Skeletal muscle cell (primary cell): ENCODE measurements at regions not wholly inside any gene's neighbourhood (a gene's known extent, or its start where the extent isn't known, plus 50 kb on each side); places are given as distances from the start of the nearest gene placed in this dataset.
A peak's percentile ranks its signal among the peaks of the same experiment; 100 is the strongest.

Experiments used
- DNase-seq: peaks from one replicate; pipeline ENCODE4 v3.0.0-alpha.2; 2010; ENCODE audit warnings: low read depth
- H3K4me3 ChIP-seq: 2 replicates; pipeline ENCODE4 v1.5.1; 2011; ENCODE audit warnings: low read depth, mild to moderate bottlenecking, control low read depth, low read length, moderate library complexity

DNA sequence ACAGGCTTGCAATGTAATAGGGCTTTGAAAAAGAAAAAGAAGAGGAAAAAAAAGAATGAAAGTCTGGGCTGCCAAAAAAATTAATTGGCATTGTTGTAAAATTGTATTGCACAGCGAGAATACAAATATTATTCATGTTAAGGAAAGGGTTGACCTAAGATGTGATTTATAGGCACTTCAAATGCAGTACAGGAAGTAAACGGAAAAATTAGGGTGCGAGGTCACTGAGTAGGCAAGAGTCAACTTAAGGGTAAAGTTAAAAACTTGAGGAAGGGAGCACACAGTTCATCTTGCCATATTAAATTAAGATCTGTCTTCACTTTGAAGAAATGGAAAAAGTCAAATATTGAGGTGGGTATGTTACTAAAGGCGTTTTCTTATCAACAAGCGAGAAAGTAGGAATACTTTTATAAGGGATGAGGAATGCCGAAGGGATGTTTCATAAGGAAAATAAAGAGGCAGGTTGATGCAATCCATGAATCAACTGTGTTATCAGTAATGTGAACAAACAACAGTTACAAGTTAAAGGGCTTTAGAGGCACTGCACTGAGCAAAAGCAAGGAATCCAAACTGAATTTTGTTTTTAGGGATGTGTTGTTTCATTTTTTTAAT lies 123.0 kb downstream of the WT1 start:
- no peak overlapping the region for H3K4me3 ChIP-seq
- no peak for DNase-seq

DNA sequence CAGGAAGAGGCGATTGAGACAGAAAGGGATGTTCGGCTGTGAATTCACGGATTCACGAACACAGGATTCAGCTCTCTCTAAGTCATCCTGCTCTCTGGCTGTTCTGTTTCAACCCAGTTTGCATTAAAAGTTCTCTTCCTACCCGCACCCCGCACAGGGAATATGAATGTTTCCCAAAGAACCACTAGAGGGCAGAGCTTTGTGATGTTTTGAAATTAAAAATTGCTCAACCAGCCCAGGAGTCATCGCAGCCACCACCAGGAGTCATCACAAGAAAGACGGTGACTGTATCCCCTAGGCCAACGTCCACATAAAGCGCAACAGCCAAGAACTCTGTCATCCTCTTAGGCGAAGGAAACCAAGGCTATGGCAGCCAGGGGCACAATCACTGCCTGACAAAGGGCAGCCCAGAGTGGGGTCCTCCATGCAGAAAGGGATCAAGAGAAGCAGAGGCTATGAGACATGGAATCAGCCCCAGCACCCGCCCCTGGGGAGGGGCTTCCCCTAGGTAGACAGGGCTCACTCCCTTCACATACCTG lies 122.4 kb downstream of the WT1 start:
- DNase-seq, result no peak
- H3K4me3 ChIP-seq, result no peak overlapping the region

DNA sequence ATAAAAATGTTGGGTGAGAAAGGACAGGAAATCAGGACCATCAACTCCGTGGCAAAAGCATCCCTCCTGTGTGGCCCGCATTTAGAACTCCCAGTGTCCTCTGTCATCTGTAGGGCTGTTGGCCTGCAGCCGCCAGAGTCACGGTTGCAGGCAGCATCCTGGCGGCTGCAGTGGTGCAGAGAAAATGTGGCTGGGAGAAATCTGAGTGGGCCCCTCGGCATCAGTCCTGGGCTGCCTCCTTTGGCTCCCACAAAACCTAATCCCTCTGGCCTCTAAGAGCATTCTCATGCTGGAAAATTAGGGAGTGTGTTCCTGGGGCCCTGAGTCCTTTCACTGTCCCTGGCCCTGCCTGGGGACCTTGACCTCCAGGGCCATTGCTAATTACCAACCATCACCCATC lies 121.9 kb downstream of the WT1 start:
- H3K4me3 ChIP-seq, result no peak overlapping the region
- no peak for DNase-seq

DNA sequence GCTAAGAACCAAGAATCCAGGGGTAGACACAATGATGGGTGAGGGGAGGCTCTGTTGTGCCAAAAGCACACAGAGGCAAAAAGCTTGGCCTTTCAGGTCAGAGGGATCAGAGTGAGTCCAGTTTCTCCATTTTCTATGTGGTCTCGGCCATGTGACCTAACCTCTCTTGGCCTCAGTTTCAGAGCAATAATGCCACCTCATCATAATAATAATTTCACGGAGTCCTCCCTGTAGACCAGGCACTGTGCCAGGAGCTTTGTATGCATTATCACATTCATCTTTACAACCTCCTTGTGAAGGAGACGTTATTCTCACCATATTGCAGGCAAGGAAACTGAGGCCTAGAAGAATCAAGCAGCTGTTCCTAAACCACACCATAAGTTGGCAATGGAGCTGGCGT lies 120.2 kb downstream of the WT1 start:
- no peak for DNase-seq
- no peak overlapping the region for H3K4me3 ChIP-seq

DNA sequence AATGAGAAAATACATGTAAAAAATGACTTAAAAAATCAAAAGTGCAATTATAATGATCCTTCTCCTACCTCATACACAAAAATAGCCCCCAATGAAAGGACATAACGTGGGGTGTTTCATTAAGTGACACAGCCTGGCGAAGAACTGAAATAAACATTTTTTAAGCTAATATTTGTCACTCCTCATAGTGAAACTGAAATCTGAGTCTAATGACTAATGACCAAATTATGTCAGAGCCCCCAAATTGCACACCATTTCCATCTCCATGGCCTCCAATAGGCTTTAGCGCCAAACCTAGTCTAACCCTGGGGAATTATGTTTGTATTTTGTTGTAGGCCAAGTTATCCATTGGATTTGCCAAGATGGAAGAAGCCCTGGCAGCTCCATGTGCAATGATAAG lies 119.1 kb downstream of the WT1 start:
- H3K4me3 ChIP-seq, result no peak overlapping the region
- DNase-seq, result no peak

DNA sequence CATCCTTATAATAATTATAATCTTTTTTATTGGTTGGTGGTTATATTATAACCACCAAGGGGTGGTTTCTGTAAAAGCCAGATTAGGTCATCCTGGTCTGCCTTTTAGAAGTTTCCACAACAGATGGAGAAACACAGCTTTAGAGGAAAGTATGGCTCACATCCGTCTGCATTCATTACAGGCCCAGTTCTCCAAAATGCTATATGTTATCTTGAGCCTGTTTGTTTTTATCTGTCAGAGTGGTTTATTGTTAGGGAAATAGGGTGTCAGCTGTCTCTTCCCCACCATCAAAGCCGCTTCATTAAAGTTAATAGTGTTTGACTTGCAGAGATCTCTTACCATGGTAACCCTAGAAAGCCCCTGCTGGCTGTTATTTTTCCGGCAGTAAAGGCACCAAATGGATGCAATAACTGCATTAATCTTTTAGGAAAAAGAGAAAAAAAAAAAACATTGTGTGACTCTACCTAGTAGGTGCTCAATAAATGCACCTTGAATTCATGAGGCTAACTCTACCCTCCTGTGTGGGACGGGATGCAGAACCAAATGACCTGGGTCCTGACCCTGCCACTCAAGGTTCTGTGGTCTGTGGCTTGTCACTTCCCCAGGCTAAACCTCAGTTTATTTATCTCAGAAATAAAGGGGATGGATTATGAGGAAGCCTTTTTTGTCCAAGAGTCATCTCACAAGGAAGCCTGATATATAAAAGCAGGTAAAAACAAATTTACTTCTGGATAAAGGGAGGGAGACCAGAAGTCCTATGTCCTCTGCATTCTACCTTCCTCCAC lies 118.3 kb downstream of the WT1 start:
- H3K4me3 ChIP-seq, result no peak overlapping the region
- no peak for DNase-seq

DNA sequence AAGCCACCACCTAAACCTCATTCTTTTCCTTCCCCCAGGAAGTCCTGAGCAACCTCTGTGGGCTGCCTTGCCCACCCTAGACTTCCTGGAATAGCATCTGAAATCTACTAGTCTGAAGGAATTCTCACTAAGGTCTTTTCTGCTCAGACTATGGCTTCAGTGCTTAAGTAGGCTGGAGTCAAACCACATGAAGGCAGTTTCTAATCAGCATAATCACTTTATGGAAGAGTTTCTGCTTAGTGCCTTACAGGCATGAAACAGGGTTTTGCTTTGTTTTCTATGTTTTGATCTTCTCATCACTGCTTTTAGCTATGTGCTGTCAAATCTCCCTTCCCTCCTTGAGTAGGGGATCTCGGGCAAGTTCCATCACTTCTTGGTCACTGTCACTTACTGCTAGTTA lies 117.7 kb downstream of the WT1 start:
- no peak for DNase-seq
- no peak overlapping the region for H3K4me3 ChIP-seq

DNA sequence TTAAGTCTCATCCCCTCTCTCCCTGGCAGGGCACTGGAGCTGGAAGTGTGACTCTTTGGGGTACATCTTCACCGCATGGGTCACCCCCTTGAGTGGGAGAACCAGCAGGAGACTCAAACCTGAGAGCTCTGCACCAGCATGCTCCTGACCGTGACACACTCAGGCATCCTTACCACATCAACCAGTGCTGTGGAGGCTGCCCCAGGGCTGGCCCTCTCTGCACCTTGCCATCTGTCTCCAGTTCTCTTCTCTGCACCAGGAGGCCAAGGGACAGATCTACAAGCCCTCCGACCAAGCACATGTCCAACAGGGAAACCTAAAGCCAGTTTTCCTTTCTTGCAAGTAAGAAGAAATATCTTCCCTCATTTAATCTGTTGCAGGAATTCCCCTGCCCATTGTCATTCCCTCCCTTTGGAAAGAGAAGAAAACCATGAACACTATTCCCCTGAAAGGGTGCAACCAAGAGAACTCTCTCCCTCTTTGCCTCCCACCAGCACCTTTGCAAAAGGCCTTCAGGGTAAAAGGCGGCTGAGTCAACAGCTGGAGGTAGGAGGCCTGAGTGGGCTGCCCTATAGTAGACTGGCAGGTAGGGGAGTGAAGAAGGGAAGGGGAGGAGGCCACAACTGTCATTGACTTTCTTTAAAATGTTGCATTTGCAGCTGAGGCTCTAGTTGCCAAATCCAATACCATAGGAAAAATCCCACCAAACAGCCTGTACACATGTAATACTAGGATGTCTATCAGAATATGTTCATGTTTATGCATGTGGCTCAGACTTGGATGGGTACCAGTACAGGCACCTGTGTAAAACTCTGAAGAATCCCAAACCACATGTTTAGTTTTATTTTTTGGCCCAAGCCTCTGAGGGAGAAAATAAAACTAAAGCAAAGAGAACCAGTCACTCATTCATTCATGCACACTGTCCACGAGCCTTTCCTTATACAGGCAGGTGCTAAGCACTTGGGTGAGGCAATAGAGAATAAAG lies 117.0 kb downstream of the WT1 start:
- DNase-seq, result no peak
- H3K4me3 ChIP-seq, result no peak overlapping the region

DNA sequence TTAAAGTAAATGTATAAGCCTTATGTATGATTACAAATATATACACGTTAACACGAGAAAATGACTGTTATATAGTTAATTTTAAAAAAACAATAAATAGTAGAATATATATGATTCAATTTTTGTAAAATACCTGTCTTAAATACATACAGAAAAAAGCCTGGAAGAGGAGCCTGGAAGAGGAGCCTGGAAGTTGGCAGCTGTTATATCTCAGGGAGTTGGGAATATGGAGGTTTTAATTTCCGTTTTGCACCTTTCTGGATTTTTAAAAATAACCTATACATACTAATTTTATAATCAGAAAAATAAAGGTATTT lies 111.6 kb downstream of the WT1 start:
- no peak overlapping the region for H3K4me3 ChIP-seq

DNA sequence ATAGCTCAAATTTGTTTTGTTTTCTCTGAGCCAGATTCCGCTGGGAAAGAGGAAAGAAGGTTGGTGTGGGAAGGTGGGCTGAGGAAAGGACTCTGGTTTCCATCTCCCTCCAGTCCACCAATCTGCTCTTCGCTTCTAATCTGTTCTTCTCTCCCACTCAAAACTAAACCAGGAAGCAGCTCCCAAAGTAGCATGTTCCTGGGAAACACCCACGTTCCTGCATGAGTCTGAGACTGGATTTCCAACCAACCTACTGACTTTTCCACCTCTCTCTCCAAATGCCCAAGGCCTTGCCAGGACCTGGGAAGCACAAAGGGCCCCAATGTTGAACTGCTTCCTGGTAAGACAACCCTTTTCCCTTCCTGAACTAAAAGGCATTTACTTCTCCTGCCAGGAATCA lies 110.2 kb downstream of the WT1 start:
- H3K4me3 ChIP-seq, result no peak overlapping the region
- DNase-seq, result no peak

More for the DNA sequence above, 111.6 kb downstream of the WT1 start:
- DNase-seq, result no peak

DNA sequence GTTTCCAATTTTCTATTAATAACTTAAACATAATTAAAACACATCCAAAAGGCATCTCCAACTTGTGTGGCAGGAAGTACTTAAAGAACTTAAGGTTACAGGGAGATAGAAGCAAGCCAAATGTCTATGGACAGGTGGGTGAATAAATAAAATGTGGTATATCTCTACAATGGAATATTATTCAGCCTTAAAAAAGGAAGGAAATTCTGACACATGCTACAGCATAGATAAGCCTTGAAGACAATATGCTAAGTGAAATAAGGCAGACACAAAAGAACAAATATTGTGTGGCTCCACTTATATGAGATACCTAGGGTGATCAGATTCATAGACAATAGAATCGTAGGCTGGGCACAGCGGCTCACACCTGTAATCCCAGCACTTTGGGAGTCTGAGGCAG lies 109.6 kb downstream of the WT1 start:
- H3K4me3 ChIP-seq, result no peak overlapping the region
- no peak for DNase-seq

DNA sequence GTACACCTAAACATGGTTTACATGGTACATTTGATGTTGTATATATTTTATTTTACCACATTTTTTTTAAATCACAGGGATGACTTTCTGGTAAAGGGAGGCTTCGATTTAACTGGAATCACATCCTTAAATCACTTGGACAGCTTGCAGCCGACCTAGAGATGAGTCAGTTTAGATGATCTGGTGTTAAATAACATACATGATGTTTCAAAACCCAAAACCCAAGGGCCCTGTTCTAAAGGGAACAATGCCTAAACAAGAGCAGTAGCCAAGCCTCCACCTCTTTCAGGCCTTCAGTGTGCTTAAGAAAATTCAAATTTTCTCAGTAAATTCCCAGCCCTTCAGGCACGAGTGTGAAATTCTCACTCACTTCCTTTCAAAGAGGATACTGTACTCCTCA lies 108.8 kb downstream of the WT1 start:
- peak; percentile 51 for DNase-seq
- H3K4me3 ChIP-seq, result no peak overlapping the region

DNA sequence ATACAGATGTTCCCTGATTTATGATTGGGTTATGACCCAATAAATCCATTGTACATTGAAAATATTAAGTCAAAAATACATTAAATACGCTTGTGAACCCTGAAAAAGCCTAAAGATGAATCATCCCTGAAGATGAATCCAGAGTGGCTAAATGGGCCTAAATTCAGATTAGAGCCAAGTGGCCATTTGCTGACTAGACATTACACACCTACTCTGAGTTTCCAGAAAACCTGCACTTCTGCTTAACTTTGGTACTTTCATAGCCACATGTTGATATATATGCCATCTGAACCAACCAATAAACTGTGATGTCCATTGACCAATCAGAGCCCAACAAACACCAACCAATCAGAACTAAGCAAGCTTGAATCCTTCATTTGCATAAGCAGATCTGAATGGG lies 106.9 kb downstream of the WT1 start:
- no peak overlapping the region for H3K4me3 ChIP-seq
- no peak for DNase-seq

DNA sequence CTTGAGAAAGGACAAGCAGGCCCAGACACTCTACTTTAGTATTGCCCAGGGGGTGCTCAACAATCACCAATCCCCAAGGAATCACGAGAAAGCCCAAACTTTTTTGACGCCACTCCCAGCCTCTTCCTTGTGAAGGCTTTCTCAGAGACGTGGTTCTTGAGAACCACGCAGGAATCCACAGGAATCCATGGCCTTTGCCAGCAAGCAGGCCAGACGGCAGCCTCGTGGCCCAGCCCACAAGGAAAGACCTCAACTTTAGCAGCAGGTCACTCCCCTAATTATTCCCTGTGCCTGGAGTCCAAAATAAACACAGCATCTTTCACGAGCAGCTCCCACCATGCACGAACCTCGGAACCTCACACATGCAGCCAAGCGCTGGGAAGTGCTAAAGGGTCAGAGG lies 104.2 kb downstream of the WT1 start:
- no peak for DNase-seq
- no peak overlapping the region for H3K4me3 ChIP-seq

DNA sequence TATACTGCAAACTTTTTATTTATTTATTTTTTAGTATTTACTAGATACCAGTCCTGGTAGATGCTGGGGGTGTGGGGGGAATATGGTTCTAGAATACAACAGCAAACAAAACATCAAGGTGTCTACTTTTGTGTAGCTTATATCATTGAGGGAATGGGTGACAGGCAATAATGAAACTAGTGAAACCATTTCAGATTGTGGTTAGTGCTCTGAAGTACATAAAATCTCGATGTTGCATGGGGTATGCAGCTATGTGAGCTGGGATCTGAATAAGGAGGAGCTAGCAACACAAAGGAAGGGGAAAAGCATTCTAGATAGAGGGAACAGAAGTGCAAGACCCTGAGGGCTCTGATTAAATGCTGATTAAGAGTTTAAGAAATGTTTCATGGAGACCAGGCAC lies 103.5 kb downstream of the WT1 start:
- H3K4me3 ChIP-seq, result no peak overlapping the region
- DNase-seq, result no peak

DNA sequence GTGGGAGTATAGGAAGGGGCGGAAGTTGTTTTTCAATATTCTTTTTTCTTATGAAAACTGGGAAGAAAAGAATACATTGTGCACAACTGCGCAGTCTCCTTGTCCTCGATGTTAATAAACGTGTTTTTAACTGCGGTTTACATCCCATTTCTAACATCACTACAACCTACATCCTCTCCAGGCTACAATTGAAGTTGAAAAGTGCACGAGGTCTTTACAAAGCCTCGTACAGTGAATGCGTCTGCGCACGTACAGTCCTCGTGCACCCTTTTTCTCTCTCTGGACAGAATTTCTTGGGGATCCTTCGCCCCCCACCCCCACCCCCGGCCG lies 102.4 kb downstream of the WT1 start:
- no peak for DNase-seq
- H3K4me3 ChIP-seq, result peak overlapping the region; percentile 44

DNA sequence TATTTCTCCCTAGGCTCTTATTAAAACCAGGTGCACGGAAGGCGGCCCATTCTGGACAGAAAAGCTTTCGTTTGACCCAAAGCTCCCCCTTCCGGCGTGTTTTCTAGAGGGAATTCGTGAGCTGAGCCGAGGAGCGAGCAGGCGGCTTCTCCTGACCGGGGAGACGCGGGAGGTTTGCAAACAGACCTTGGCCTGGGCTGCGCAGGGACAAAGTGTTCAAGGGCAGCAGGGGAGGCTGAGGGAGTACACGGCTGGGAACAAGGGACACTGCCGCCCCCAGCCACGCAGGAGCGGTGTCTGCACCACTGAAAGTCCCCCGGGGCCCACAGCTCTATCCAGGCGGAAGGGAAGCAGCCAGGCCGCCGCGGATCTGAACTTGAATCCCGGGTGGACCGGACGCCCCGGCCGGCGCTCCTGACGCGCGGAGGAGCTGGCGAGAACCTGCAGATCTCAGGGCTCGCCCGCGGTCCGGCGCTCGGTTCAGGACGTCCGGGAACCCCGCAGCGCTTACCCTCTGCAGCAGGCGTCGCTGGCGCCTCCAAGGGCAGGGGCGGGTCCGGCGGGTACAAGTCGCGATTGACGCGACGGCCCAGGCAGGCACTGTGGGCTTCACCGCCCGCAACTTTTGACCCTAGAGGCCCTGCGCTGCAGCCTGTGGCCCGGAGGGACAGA lies 101.9 kb downstream of the WT1 start:
- no peak for DNase-seq
- H3K4me3 ChIP-seq, result peak overlapping the region; percentile 44

DNA sequence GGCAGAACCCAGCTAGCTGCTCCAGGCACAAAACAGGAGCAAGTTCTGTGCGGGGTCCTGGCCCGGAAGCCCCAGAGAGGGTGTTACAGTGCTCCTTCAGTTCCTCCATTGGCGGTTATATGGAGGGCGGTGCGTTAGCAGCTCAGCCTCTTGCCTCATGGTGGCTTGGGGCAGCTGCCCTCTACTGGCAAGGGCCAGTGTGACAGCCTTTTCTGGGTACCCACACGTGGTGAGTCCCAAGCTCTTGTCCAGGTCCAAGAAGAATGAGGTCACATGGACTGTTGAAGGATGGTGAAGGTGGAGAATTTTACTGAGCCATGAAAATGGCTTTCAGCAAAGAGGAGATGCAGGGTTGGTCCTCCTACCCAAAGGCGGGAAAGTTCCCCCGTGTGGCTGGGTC lies 100.5 kb downstream of the WT1 start:
- DNase-seq, result no peak
- H3K4me3 ChIP-seq, result no peak overlapping the region
